Middle frontal gyrus (tissue), 1 donor: ENCODE measurements at regions not wholly inside any gene's neighbourhood (a gene's known extent, or its start where the extent isn't known, plus 50 kb on each side); places are given as distances from the start of the nearest gene placed in this dataset.
"Not testable (repeated sequence)": the region's sequence is repeated elsewhere in the genome, so short reads cannot be mapped to it uniquely, and the experiment has no call there.

ENCODE experiments used
- DNase-seq: peaks from one replicate; pipeline ENCODE4 v3.0.0-alpha.2; 2015; ENCODE audit warnings: low spot score; ENCODE audit errors: extremely low spot score

DNA sequence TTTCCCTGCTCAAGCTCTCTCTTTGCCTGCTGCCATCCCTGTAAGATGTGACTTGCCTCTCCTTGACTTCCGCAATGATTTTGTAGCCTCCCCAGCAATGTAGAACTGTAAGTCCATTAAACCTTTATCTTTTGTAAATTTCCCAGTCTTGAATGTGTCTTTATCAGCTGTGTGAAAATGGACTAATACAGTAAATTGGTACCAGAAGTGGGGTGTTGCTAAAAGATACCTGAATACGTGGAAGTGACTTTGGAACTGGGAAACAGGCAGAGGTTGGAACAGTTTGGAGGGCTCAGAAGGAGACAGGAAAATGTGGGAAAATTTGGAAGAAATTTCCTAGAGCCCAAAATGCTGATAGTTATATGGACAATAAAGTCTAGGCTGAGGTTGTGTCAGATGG is 184.6 kb upstream of the EEF2KMT start:
- DNase-seq: not testable (repeated sequence)

DNA sequence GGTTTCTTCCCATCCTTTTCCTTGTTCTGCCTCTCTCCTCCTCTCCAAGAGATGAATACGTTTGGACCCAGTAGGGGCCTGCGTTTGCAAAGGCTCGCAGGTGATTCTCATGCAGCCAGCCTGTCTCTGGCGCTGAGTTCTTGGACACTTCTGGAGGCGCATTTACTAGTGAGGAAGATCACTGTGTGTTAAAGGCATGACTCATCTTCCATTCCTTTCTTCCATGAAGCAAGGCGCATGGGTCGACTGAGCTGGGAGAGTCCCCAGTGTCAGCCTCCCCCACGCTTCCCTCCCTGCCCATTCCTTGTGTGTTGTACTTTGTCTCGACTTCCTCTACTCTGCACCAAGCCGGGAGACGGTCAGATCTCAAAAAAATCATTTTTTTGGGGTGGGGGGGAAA is 159.9 kb upstream of the EEF2KMT start:
- DNase-seq: no peak

DNA sequence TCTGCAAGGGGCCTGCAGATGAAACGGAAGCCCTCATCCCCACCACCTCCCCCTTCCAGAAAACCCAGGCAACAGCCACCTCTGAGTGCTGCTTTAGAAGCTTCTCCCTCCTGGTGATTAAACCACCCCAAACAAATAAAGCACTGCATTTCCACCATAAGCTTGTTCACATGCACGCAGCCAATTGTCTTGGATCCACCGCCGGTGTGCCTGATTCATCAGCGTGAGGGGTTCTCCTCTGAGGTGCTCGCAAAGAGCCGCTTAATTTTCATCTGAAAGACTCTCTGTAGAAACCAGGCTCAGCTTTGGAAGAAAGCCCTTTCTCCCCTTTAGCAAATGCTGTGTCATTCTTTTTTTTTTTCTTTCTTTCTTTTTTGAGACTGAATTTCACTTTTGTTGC is 155.2 kb upstream of the EEF2KMT start:
- DNase-seq: no peak

DNA sequence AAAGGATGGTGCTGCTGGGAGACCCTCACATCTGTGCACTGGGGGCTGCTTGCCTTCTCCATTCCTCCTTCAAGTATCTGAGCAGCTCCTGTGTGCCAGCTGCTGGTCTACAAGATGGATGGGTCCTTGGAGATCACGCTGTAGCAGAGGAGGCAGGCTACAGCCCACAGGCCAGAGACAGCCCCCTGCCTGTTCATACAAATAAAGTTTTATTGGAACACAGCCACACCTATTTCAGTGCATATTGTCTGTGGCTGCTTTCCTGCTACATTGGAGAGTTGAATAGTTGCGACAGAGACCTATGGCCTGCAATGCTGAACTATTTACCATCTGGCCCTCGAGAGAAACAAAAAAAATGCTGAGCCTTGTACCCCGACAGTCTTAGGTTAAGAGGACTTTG is 149.8 kb upstream of the EEF2KMT start:
- not testable (repeated sequence) for DNase-seq

DNA sequence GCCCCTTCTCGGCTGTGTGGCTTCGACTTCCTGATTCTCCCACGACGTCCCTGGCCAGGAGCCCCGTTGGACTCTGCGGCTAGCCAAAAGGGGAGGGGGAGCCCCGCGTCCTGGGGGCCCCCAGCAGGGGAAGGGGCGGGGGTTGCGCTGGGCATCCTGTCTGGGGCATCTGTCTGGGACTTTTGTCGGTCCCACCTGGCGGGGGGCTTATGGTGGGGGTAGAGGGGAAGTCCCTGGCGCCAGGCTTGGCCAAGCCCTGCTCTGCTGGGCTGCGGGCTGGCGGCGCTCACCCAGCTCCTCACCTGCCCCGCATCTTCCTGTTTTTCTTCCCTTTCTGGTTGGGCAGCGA is 142.7 kb upstream of the EEF2KMT start:
- not testable (repeated sequence) for DNase-seq

DNA sequence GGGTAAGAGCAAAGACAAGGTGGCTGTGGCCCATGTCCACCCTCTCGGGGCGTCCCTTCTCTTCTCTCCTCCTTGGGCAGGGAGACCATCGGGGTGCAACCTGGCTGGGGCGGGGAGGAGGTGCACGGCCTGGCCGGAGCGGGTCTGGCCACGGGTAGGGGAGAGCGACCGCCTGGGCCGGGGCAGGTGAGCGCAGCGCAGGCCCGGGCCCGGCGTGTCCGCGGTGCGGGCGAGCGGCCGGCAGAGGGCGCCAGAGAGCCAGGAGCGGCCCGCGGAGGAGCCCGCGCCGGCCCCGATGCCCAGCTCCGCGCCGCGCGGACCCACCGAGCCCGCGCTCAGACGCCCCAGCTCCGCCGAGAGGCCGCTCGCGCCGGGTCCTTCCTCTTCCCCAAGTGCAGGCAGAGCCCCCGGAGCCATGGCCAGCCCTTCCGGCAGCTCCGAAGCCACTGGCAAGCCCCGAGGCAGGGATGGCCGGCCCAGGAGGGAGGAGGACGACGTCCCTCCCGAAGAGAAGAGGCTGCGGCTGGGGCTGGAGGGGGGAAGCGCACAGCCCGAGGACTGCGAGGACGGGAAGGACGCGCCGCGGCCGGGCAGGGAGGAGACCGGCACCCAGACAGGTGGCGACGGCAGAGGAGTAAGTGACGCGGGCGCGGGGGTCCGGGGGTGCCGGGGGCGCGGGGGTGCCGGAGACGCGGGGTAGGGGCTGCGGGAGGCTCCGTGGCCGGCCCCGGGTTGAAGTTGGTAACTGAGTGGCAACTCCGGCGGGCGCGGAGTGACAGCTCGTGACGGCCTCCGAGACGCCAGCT is 142.1 kb upstream of the EEF2KMT start:
- DNase-seq: not testable (repeated sequence)

DNA sequence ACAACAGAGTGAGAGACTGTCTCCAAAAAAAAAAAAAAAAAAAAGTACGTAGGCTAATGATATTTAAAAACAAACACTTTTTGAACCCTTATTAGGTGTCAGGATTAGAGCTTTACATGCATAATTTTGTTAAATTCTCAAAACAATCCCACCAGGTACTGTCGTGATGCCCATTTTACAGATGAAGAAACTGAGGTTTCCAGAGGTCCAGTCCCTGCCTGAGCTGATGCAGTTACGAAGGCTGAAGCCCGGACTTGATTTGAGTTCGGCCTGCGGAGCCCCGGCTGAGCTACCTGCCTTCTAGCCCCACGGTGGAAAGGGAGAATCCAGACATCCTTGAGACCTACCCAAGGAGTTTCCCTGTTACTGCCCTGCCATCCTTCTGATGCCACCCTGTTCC is 137.5 kb upstream of the EEF2KMT start:
- DNase-seq: no peak

DNA sequence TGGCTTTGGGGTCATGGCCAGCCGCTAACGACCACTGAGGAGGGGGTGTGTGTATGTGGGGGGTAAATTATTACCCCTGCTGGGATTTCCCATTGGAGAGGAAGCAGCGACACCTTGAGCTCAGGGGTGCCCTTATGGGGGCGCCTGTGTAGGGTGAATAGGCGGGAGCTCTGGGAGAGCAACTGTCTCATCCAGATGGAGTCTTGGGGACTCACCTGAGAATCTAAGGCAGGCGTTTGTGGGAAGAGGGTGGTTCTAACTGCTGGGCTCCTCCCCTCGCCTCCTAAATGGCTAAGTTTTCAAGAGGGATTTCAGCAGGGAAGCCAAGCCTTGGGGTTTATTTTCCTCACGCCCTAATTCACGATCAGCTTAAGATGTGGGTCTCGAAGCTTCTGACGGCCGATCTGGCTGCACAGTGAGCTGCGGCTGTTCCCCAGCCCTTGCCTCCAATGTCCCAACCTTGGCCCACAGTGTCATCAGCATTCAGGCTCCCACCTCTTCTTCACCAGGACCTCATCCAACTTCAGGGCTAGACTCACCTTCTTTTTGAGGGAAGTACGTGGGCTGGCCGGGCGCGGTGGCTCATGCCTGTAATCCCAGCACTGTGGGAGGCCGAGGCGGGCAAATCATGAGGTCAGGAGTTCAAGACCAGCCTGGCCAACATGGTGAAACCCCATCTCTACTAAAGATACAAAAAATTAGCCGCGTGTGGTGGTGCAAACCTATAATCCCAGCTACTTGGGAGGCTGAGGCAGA is 136.9 kb upstream of the EEF2KMT start:
- DNase-seq: no peak

DNA sequence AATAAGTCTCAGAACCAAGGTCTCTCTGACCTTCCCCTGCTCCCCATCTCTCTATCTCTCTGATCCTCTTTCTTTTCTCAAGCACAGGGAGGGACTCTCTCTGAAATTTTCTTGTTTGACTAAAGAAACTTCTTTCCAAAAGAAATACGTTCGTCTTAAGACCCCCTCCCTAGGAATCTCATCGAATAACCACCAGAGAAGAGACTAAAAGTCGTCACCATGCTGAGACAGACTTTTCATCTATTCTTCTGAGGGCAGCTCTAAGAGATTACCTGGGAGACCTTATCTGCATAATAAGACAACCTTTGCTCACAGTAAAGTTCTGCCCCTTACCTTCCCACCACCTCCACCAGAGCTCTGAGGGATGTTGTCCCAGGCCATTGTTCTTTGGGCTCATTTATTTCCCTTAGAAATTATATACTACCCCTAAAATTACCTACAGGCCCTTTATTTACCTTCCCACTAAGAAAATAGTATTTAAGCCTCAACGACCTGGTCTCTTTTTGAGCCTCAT is 133.7 kb upstream of the EEF2KMT start:
- DNase-seq: no peak

DNA sequence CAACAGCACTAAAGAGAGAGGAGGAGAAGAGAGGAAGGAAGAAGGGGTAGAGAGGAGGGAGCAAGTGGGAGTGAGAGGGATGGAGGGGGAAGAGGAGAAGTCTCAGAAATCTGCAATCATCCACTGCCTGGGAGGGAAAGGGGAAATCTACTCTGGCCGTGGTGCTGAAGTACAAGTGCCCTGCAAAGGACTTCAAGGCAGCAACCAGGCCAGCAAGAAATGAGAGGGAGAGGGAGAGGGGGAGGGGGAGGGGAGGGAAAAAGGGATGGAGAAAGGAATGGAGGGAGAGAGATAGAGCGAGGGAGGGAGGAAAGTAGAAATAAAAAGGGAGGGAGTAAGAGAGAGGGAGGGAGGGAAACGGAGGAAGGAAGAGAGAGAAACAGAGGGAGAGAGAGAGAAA is 130.8 kb upstream of the EEF2KMT start:
- no peak for DNase-seq

DNA sequence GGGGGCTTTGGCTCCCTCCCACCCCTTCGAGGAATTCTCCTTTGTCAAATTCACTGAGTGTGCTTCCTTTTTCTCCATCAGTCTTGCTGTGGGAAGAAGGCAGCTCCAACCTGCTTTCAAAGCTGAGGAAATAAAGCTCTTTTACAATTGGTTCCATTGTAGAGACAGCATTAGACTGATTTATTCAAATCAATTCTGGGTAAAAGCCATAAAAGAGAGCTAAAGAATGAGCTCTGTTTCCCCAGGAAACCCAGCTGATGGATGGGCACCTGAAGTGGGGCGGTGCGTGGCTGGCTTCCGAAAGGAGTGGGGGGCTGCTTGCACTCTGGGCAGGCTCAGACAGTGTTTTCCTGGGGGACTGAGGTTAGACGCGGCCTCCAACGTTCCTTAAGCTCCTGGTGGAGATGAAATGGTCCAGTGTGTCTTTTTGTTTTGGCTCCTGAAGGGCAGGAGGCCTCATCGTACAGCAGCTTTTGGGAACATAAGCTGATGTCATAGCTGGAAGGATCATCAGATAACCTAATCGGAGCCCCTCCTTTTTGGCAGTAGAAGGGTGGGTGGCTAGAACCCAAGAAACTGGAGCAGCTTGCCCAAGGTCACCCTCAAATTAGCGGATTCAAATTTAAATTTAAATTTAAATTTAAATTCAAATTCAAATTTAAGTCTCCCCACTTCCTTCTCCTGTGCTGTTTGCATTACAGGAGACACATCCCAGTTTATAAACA is 128.5 kb upstream of the EEF2KMT start:
- DNase-seq: no peak

DNA sequence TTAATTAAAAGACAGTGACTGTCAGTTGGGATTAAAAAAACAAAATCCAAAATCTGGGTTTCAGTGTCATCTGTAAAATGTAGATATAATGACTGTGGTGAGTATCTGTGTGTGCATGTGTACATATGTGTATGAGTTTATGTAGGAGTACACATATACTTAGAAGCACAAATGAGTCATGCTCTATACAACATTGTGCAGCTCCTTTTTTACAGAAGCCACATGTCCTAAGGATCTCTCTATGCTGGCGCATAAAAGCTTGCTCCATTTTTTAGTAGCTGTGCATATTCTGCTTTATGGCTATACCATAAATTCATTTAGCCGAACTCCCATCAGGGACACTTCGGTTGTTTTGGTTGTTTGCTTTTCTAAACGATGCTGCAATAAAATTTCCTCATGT is 125.2 kb upstream of the EEF2KMT start:
- DNase-seq: no peak

DNA sequence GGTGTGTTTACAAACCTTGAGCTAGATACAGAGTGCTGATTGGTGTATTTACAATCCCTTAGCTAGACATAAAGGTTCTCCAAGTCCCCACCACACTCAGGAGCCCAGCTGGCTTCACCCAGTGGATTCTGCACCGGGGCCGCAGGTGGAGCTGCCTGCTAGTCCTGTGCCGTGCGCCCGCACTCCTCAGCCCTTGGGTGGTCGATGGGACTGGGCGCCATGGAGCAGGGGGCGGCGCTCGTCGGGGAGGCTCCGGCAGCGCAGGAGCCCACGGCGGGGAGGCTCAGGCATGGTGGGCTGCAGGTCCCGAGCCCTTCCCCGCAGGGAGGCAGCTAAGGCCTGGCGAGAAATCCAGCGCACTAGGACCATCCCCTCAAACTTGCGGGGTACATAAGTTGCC is 124.2 kb upstream of the EEF2KMT start:
- DNase-seq: not testable (repeated sequence)

DNA sequence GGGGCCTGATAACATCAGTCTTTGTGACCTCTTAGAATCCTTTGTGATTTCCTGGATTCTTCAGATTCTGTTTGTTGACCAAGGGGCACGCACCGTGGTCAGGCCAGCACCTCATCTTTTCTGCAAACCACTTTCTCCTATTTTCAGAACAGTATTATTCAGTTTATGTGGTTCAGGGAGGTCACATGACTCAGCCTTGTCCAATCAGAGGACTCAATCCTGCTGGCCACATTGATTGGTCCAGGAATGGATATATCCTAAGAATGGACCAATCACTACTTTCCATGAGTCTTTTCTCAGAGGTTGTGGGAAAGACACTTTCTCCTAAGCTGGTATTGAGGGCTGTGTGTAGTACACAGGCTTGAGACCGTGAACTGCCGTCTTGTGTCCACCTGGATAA is 123.1 kb upstream of the EEF2KMT start:
- no peak for DNase-seq

DNA sequence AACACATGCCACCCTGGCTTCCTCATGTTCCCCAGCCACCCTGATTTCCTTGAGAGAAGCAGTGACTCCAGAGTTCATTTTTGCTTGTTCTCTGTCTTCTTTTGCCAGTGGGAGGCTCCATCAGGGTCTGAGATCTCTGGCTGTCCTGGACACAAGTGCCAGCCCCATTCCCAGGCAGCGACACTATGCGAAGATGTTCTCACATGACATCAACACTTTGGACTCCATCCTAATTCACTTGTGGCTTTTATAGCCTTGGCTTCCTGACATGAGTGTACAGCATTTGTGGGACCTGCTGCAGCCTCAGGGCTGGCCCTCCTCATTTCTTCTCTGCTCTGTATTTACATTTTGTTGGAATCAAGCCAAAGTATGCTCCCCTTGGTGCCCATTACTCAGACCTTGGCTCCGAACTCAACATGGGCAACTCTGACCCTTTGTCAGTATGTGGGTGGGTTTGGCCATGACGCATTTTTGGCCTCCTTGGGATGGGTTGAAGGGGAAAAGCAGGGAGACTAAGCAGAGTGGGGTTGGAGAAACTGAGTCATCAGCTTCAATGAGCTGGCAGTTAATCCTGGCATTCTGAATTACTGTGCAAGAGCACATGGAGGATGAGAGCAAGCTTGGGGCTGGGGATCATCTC is 119.0 kb upstream of the EEF2KMT start:
- DNase-seq: no peak

DNA sequence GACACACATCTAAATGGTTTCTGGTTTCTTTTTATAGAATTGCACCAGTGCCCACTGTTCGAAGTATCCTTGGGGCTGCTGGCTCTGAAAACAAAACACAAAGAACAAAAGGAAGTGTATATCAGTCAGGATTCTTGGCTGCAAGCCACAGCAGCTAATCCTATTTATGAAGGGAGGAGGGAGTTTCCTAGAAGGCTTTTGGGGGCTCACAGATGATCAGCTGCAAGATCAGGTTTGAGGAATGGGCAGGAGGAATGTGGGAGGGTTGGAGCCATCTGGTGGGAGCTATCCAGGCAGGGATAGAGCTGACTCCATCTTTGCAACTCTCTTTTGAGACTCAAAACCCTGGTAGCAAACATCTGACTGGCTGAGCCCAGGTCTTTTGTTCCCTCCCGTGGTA is 118.3 kb upstream of the EEF2KMT start:
- no peak for DNase-seq

DNA sequence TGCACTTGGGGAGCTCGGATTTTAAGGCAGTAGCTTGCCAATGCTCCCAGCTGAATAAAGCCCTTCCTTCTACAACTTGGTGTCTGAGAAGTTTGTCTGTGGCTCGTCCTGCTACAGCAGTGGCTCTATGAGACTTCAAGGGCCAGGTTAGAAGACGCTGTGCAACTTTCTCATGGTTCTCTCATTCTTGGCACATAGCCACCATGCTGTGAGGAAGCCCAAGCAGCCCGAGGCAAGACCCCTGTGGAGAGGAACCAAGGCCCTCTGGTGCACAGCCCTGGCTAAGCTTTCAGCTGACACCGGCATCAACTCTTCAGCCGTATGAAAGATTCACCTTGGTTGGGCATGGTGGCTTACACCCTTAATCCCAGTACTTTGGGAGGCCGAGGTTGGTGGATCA is 116.9 kb upstream of the EEF2KMT start:
- DNase-seq: no peak

DNA sequence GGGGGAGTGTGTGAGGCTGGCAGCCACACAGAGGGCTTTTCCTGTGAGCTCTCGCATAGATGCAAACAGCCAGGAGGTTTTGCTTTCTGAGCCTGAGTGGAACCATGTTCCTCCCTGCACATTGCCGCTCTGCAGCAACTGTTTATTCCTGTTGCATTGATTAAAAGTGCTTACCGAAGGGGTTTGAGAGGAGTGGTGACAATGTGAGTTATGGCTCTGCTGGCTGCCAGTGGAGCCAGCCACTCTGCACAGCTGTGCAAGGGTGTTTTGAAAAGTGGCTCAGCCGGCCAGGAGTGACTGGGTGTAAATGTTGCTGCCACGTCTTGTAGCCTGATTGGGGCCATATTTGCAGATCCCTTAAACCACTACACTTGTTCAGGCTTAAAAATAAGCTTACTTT is 114.9 kb upstream of the EEF2KMT start:
- not testable (repeated sequence) for DNase-seq

DNA sequence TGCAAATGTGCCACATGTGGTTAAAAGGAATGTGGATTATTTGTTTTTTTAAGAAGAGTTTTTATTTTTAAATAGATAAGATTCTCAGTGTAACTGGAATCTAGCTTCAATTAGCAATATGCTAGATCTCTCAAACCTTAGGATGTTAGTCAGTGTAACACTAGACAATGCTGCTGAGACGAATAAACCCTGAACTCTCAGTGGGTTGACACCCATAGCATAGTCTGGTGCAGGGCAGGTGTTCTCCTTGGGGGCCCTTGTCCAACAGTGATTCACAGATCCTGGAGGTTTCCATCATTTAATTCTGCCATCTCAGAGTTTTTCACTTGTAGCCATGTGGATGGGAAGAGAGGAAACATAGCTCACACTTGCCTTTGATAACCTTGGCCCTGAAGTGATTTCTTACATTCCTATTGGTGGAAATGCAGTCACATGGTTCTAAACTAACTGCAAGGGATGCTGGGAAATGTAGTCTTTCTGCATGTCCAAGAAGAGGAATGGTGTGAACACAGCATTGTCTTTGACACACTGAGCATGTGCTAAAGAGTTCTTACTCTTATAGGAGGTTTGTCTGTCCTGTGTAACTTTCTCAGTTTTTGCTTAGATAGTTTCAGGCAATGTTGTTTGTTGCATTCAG is 110.4 kb upstream of the EEF2KMT start:
- DNase-seq: not testable (repeated sequence)

DNA sequence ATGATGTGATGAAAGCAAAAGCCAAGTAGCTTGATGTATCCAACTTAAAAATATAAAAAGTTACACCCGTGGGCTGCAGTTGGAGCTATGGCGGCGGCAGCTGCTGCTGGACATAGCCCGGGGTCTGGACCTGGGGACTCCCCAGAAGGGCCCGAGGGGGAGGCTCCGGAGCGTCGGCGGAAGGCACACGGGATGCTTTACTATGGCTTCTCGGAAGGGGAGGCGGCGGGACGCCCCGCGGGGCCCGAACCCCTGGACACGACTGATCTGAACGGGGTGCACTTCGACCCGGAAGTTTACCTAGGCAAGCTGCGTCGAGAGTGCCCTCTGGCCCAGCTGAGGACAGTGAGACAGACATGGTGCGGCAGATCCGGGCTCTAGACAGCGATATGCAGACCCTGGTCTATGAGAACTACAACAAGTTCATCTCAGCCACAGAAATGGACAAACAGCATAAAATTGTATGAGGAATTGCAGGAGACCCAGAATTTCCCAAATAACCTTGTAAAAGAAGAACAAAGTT is 109.5 kb upstream of the EEF2KMT start:
- no peak for DNase-seq
